Transverse colon (tissue), 3 donors: ENCODE measurements at regions not wholly inside any gene's neighbourhood (a gene's known extent, or its start where the extent isn't known, plus 50 kb on each side); places are given as distances from the start of the nearest gene placed in this dataset.

Experiments
- CTCF ChIP-seq, 5 experiments: fragments of 200-600 bp in 3 of 5; fragments of 450-650 bp in 2 of 5; sonication (generic) in 3 of 5; IDR thresholded peaks; 1 replicate in 2 of 5; 2 replicates in 3 of 5; pipeline ENCODE4 v1.5.1; 2016 to 2017; ENCODE audit warnings: antibody characterized with exemption in 5 of 5, inconsistent platforms in 3 of 5, mild to moderate bottlenecking in 2 of 5, moderate library complexity in 1 of 5
- EP300 ChIP-seq: sonication (generic); formaldehyde crosslinking; IDR thresholded peaks from one replicate; pipeline ENCODE4 v1.6.1; 2017; ENCODE audit warnings: antibody characterized with exemption, low read depth
- POLR2A ChIP-seq: fragments of 450-650 bp; IDR thresholded peaks from one replicate; pipeline ENCODE4 v1.6.1; 2016; ENCODE audit warnings: antibody characterized with exemption, mild to moderate bottlenecking, moderate library complexity

- no peak for TF ChIP-seq POLR2A
- TF ChIP-seq CTCF (IDR thresholded peaks at IDR 0.05): no peak
- no peak for TF ChIP-seq EP300
Observed at GRCh38 chr20:40547483-40548091, 141.4 kb downstream of the MAFB start.
